Suprapubic skin (tissue), 4 donors: ENCODE measurements at regions not wholly inside any gene's neighbourhood (a gene's known extent, or its start where the extent isn't known, plus 50 kb on each side); places are given as distances from the start of the nearest gene placed in this dataset.

Experiments used
- DNase-seq, 2 donors: peaks; one replicate each; pipeline ENCODE4 v3.0.0-alpha.2; 2019; ENCODE audit warnings: low spot score in 2 of 2
- H3K27ac ChIP-seq: fragments of 200-600 bp; sonication (generic); one replicate; pipeline ENCODE4 v1.5.1; 2019
- H3K27me3 ChIP-seq: fragments of 200-600 bp; sonication (generic); one replicate; pipeline ENCODE4 v1.5.1; 2019
- H3K36me3 ChIP-seq: fragments of 200-600 bp; sonication (generic); one replicate; pipeline ENCODE4 v1.5.1; 2019
- H3K4me1 ChIP-seq: fragments of 200-600 bp; sonication (generic); one replicate; pipeline ENCODE4 v1.5.1; 2019
- H3K4me3 ChIP-seq: fragments of 200-600 bp; sonication (generic); one replicate; pipeline ENCODE4 v1.5.1; 2019; ENCODE audit warnings: mild to moderate bottlenecking
- H3K9me3 ChIP-seq: fragments of 200-600 bp; sonication (generic); one replicate; pipeline ENCODE4 v1.5.1; 2019
- EP300 ChIP-seq: sonication (generic); formaldehyde crosslinking; IDR thresholded peaks from one replicate; pipeline ENCODE4 v1.6.1; 2017; ENCODE audit warnings: antibody characterized with exemption
- POLR2A ChIP-seq, 2 donors: fragments of 450-650 bp; IDR thresholded peaks; one replicate each; pipeline ENCODE4 v1.6.1; 2017; ENCODE audit warnings: antibody characterized with exemption in 2 of 2, mild to moderate bottlenecking in 2 of 2, moderate library complexity in 2 of 2
- POLR2AphosphoS5 ChIP-seq, 3 donors: sonication (generic); formaldehyde crosslinking; IDR thresholded peaks; one replicate each; pipeline ENCODE4 v1.6.1; 2017; ENCODE audit warnings: antibody characterized with exemption in 3 of 3
- WGBS: methylation state at CpG from one replicate; pipeline ENCODE4 v1.1.5; 2018; 5-methylcytosine and 5-hydroxymethylcytosine counted together
- TF ChIP-seq, protein P1 (sequence below), 2 donors: fragments of 200-600 bp in 1 of 2; fragments of 450-650 bp in 1 of 2; sonication (generic) in 1 of 2; IDR thresholded peaks; one replicate each; pipeline ENCODE4 v1.5.1; 2016 to 2019; ENCODE audit warnings: antibody characterized with exemption in 2 of 2, mild to moderate bottlenecking in 1 of 2, moderate library complexity in 1 of 2

DNA sequence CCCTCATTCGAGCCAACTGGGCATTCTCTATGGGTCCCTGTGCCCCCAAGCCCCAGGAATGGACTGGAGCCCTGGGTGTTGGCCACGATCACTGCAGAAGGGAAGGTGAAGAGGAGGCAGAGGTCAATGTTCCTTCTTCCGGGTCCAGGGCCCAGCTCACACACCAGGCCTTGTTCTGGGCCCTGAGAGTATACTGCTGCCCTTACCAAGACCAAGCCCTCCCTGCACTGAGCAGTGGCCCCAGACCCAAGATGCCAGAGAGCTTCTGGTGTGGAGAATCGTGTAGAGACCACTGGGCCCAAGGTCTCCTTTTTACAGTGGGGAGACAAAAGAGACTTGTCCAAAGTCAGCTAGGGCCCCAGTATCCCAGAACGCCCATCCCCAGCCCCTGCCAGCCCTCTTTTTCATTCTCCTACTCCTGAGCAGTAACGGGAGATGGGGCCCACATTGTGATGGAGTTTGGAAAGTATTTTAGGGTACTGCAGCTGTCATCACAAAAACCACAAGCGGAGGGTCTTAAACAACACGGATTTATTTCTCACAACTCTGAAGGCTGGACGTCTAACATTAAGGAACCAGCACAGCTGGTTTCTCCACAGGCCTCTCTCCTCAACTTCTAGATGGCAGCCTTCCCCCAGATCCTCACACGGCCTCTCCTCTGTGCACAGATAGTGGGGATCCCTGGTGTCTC lies 79.4 kb downstream of the PDGFA start:
- no peak for DNase-seq
- Histone ChIP-seq H3K27me3 (no peaks in the 10 kb centered on the region), H3K4me3 (no peak overlapping the region), H3K4me1 (peaks cover 22% of the 10 kb centered on the region), H3K9me3 (no peaks in the 10 kb centered on the region), H3K27ac (no peak overlapping the region), H3K36me3 (no peaks in the 10 kb centered on the region)
- TF ChIP-seq POLR2AphosphoS5 (IDR thresholded peaks at IDR 0.05): no peak
- no peak for TF ChIP-seq EP300
- TF ChIP-seq, protein P1, sequence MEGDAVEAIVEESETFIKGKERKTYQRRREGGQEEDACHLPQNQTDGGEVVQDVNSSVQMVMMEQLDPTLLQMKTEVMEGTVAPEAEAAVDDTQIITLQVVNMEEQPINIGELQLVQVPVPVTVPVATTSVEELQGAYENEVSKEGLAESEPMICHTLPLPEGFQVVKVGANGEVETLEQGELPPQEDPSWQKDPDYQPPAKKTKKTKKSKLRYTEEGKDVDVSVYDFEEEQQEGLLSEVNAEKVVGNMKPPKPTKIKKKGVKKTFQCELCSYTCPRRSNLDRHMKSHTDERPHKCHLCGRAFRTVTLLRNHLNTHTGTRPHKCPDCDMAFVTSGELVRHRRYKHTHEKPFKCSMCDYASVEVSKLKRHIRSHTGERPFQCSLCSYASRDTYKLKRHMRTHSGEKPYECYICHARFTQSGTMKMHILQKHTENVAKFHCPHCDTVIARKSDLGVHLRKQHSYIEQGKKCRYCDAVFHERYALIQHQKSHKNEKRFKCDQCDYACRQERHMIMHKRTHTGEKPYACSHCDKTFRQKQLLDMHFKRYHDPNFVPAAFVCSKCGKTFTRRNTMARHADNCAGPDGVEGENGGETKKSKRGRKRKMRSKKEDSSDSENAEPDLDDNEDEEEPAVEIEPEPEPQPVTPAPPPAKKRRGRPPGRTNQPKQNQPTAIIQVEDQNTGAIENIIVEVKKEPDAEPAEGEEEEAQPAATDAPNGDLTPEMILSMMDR (IDR thresholded peaks at IDR 0.05): no peak
- no peak for TF ChIP-seq POLR2A (IDR thresholded peaks at IDR 0.05)
- 79% methylated on average over 7 of the region's 10 CpGs for WGBS

DNA sequence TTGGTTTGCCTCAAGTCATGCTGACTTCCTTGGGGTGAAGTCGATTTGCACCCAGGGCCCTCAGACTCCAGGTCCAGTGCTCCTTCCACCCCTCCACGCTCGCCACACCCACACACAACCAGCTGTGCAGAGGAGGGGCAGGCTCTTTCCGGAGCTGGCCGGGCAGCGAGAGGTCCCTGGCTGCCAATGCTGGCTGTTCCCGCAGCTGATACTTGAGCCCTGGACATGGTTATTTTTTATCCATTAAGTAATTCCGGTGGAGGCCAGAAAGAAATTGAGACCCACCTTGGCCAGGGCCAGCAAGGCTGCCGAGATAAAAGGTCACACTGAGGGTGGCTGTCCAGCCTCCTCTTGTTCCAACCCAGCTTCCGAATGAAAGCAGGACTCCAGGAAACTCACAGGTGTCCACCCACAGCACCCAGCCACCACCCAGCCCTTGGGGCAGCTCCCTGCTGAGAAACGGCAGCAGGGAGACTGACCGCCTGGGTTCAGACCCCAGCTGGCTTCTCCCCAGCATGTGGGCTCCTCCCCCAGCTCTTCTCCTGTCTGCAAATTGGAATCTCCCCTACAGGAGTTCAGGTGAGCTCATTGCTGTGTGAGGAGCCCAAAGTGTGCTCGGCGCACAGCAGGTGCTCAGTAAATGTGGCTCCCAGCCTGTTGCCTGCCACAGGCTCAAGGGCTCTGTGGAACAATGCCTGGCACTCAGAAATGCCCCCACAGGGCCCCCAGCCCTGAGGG lies 77.8 kb downstream of the PDGFA start:
- Histone ChIP-seq H3K27me3 (no peaks in the 10 kb centered on the region), H3K4me3 (no peak overlapping the region), H3K9me3 (no peaks in the 10 kb centered on the region), H3K36me3 (no peaks in the 10 kb centered on the region), H3K27ac (no peak overlapping the region), H3K4me1 (peaks cover 8% of the 10 kb centered on the region)
- no peak for DNase-seq
- TF ChIP-seq, protein P1 (IDR thresholded peaks at IDR 0.05): no peak
- TF ChIP-seq POLR2AphosphoS5 (IDR thresholded peaks at IDR 0.05): no peak
- no peak for TF ChIP-seq EP300
- no peak for TF ChIP-seq POLR2A (IDR thresholded peaks at IDR 0.05)
- WGBS: 88% methylated on average over 12 of the region's 14 CpGs

DNA sequence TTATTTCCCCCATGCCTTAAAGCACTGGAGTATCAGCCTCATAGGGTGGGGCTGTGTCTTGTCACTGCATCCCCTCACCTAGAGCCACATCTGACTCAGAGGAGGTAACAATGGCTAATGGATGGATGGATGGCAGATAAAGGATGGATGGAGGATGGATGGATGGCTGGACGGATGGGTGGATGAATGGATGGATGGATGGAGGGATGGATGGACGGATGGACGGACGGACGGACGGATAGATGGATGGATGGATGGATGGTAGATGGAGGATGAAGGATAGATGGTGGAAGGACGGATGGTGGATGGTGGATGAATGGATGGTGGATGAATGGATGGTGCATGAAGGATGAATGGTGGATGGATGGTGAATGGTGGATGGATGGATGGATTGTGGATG lies 77.2 kb downstream of the PDGFA start:
- H3K27me3 ChIP-seq: no peaks in the 10 kb centered on the region
- TF ChIP-seq, protein P1 (IDR thresholded peaks at IDR 0.05): no peak
- no peak for TF ChIP-seq POLR2A (IDR thresholded peaks at IDR 0.05)
- DNase-seq: no peak
- H3K27ac ChIP-seq: no peak overlapping the region
- H3K4me1 ChIP-seq: peaks cover 8% of the 10 kb centered on the region
- no peak overlapping the region for H3K4me3 ChIP-seq
- 69% methylated on average over 7 of the region's 7 CpGs for WGBS
- H3K9me3 ChIP-seq: no peaks in the 10 kb centered on the region
- H3K36me3 ChIP-seq: no peaks in the 10 kb centered on the region

DNA sequence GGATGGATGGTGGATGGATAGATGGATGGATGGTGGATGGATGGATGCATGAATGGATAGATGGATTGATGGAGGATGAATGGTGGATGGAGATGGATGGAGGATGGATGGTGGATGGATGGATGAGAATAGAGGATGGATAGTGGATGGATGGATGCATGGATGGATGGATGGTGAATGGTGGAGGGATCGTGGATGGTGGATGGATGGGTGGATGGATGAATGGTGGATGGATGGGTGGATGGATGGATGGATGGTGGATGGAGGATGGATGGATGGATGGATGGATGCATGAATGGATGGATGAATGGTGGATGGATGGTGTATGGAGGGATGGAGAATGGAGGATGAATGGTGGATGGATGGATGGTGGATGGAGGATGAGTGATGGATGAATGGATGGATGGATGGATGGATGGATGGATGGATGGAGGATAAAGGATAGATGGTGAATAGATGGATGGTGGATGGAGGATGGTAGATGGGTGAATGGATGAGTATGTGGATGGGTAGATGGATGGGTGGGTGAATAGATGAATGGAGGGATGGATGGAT lies 76.3 kb downstream of the PDGFA start:
- TF ChIP-seq, protein P1 (IDR thresholded peaks at IDR 0.05): no peak
- TF ChIP-seq POLR2AphosphoS5 (IDR thresholded peaks at IDR 0.05): no peak
- TF ChIP-seq EP300: no peak
- no peak for TF ChIP-seq POLR2A (IDR thresholded peaks at IDR 0.05)
- peaks cover 8% of the 10 kb centered on the region for H3K4me1 ChIP-seq
- no peak overlapping the region for H3K27ac ChIP-seq
- H3K9me3 ChIP-seq: no peaks in the 10 kb centered on the region
- 95% methylated on average over 1 of the region's 1 CpG for WGBS
- no peak for DNase-seq
- H3K4me3 ChIP-seq: no peak overlapping the region
- H3K36me3 ChIP-seq: no peaks in the 10 kb centered on the region
- no peaks in the 10 kb centered on the region for H3K27me3 ChIP-seq

DNA sequence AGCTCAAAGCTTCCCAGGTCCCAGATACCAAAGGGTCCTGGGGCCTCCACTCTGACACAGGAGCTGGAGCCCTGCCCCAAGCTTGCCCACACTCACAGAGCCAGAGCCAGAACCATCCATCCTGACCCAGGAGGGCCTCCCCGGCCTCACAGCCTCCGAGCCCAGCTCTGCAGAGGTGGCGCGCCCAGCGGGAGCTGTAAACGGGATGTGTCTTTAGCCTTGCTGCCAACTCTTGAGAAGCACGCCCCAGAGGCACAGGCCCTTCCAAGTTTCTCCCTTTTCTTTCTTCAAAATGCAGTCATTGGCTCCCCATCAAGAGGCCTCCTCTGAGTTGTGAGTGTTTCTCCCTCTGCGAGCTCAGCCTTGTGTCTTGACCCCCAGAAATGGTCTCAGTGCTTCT lies 75.0 kb downstream of the PDGFA start:
- H3K27me3 ChIP-seq: no peaks in the 10 kb centered on the region
- no peaks in the 10 kb centered on the region for H3K9me3 ChIP-seq
- no peaks in the 10 kb centered on the region for H3K36me3 ChIP-seq
- H3K4me1 ChIP-seq: peaks cover 8% of the 10 kb centered on the region
- TF ChIP-seq POLR2A (IDR thresholded peaks at IDR 0.05): no peak
- TF ChIP-seq, protein P1 (IDR thresholded peaks at IDR 0.05): no peak
- TF ChIP-seq EP300: no peak
- TF ChIP-seq POLR2AphosphoS5 (IDR thresholded peaks at IDR 0.05): no peak
- 23% methylated on average over 5 of the region's 8 CpGs for WGBS
- H3K27ac ChIP-seq: no peak overlapping the region
- H3K4me3 ChIP-seq: no peak overlapping the region
- no peak for DNase-seq
